ENCODE measurements at regions not wholly inside any gene's neighbourhood (a gene's known extent, or its start where the extent isn't known, plus 50 kb on each side); places are given as distances from the start of the nearest gene placed in this dataset.

- no peaks in the 10 kb centered on the region for H3K27me3 ChIP-seq (ENCODE audit: insufficient read depth, poor library complexity, severe bottlenecking)
- no peak overlapping the region for H3K27ac ChIP-seq (ENCODE audit: poor library complexity, severe bottlenecking)
- H3K4me1 ChIP-seq (ENCODE audit: insufficient read depth, poor library complexity, severe bottlenecking) = no peaks in the 10 kb centered on the region
- H3K36me3 ChIP-seq (ENCODE audit: low read depth) = no peaks in the 10 kb centered on the region
- TF ChIP-seq CTCF (IDR thresholded peaks at IDR 0.05; ENCODE audit: poor library complexity, severe bottlenecking) = no peak
- no peaks in the 10 kb centered on the region for H3K9me3 ChIP-seq (ENCODE audit: severe bottlenecking)
- H3K4me3 ChIP-seq (ENCODE audit: severe bottlenecking) = no peak overlapping the region
- ATAC-seq (ENCODE audit: low read depth) = no peak
- no peak for DNase-seq (ENCODE audit: low spot score)
These were observed 381.2 kb downstream of the TXNL1 start for GRCh38 chr18:56257205-56257604.

- ATAC-seq (ENCODE audit: low read depth) (no peak), DNase-seq (ENCODE audit: low spot score) (no peak)
- no peak for TF ChIP-seq CTCF (IDR thresholded peaks at IDR 0.05; ENCODE audit: poor library complexity, severe bottlenecking)
- Histone ChIP-seq H3K4me3 (ENCODE audit: severe bottlenecking) (no peak overlapping the region), H3K27ac (ENCODE audit: poor library complexity, severe bottlenecking) (no peak overlapping the region), H3K9me3 (ENCODE audit: severe bottlenecking) (no peaks in the 10 kb centered on the region), H3K4me1 (ENCODE audit: insufficient read depth, poor library complexity, severe bottlenecking) (no peaks in the 10 kb centered on the region), H3K27me3 (ENCODE audit: insufficient read depth, poor library complexity, severe bottlenecking) (no peaks in the 10 kb centered on the region), H3K36me3 (ENCODE audit: low read depth) (no peaks in the 10 kb centered on the region)
These were observed 381.7 kb downstream of the TXNL1 start for GRCh38 chr18:56256659-56257058.

- no peaks in the 10 kb centered on the region for H3K9me3 ChIP-seq (ENCODE audit: severe bottlenecking)
- DNase-seq (ENCODE audit: low spot score) (no peak), ATAC-seq (ENCODE audit: low read depth) (no peak)
- H3K27me3 ChIP-seq (ENCODE audit: insufficient read depth, poor library complexity, severe bottlenecking) = no peaks in the 10 kb centered on the region
- no peak for TF ChIP-seq CTCF (IDR thresholded peaks at IDR 0.05; ENCODE audit: poor library complexity, severe bottlenecking)
- H3K36me3 ChIP-seq (ENCODE audit: low read depth) = no peaks in the 10 kb centered on the region
- H3K27ac ChIP-seq (ENCODE audit: poor library complexity, severe bottlenecking) = no peak overlapping the region
- H3K4me3 ChIP-seq (ENCODE audit: severe bottlenecking) = no peak overlapping the region
- H3K4me1 ChIP-seq (ENCODE audit: insufficient read depth, poor library complexity, severe bottlenecking) = no peaks in the 10 kb centered on the region
These were observed 383.0 kb downstream of the TXNL1 start for GRCh38 chr18:56255381-56255780.

- H3K27ac ChIP-seq (ENCODE audit: poor library complexity, severe bottlenecking) = no peak overlapping the region
- no peaks in the 10 kb centered on the region for H3K4me1 ChIP-seq (ENCODE audit: insufficient read depth, poor library complexity, severe bottlenecking)
- no peak overlapping the region for H3K4me3 ChIP-seq (ENCODE audit: severe bottlenecking)
- TF ChIP-seq CTCF (IDR thresholded peaks at IDR 0.05; ENCODE audit: poor library complexity, severe bottlenecking) = no peak
- no peaks in the 10 kb centered on the region for H3K27me3 ChIP-seq (ENCODE audit: insufficient read depth, poor library complexity, severe bottlenecking)
- no peak for ATAC-seq (ENCODE audit: low read depth)
- H3K36me3 ChIP-seq (ENCODE audit: low read depth) = no peaks in the 10 kb centered on the region
- DNase-seq (ENCODE audit: low spot score) = no peak
- no peaks in the 10 kb centered on the region for H3K9me3 ChIP-seq (ENCODE audit: severe bottlenecking)
These were observed 385.9 kb downstream of the TXNL1 start for GRCh38 chr18:56252456-56252855.

- TF ChIP-seq CTCF (IDR thresholded peaks at IDR 0.05; ENCODE audit: poor library complexity, severe bottlenecking) = no peak
- H3K4me1 ChIP-seq (ENCODE audit: insufficient read depth, poor library complexity, severe bottlenecking) = no peaks in the 10 kb centered on the region
- no peaks in the 10 kb centered on the region for H3K9me3 ChIP-seq (ENCODE audit: severe bottlenecking)
- no peak for ATAC-seq (ENCODE audit: low read depth)
- H3K4me3 ChIP-seq (ENCODE audit: severe bottlenecking) = no peak overlapping the region
- no peak overlapping the region for H3K27ac ChIP-seq (ENCODE audit: poor library complexity, severe bottlenecking)
- no peaks in the 10 kb centered on the region for H3K27me3 ChIP-seq (ENCODE audit: insufficient read depth, poor library complexity, severe bottlenecking)
- H3K36me3 ChIP-seq (ENCODE audit: low read depth) = no peaks in the 10 kb centered on the region
- DNase-seq (ENCODE audit: low spot score) = no peak
These were observed 389.7 kb downstream of the TXNL1 start for GRCh38 chr18:56248610-56249235.
